Activated CD4-positive, CD25-positive, alpha-beta regulatory T cell treated with anti-CD3 and anti-CD28 coated beads, Interleukin-2, amount 50 U/mL, for 72 hours (primary cell): ENCODE measurements at regions not wholly inside any gene's neighbourhood (a gene's known extent, or its start where the extent isn't known, plus 50 kb on each side); places are given as distances from the start of the nearest gene placed in this dataset.
"Not testable (repeated sequence)": the region's sequence is repeated elsewhere in the genome, so short reads cannot be mapped to it uniquely, and the experiment has no call there.

Source experiments
- DNase-seq: peaks from one replicate; pipeline ENCODE4 v3.0.0; 2021

DNA sequence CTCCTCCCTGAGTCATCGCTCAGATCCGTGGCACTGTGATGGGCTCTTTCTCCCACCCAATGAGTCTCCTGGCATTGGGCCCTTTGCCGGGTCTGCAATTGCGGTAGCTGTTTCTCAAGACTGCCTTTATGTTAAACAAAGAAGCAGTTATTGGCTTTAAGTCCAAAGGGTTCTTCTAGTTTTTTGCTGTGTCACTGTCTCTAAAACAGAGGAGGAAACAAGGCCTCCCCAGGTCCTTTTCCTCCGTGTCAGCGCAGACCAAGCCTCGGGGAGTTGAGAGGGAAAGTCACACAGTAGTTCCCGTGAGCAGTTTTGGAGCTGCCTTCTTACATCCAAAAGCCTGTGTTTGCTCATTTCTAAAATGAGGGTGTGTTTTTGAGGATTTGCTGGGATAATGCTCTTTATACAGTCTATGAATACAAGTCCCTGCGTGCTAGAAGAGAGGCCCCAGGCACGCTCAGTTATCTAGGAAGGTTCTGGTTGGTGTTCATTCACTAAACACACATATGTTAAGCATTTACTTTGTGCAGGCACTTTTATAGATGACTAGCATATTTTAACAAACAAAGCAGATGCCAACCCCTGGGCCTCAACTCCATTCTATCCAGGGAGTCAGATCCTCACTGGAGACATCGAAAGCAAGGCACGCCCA lies 126.0 kb upstream of the PZP start:
- DNase-seq, result no peak

DNA sequence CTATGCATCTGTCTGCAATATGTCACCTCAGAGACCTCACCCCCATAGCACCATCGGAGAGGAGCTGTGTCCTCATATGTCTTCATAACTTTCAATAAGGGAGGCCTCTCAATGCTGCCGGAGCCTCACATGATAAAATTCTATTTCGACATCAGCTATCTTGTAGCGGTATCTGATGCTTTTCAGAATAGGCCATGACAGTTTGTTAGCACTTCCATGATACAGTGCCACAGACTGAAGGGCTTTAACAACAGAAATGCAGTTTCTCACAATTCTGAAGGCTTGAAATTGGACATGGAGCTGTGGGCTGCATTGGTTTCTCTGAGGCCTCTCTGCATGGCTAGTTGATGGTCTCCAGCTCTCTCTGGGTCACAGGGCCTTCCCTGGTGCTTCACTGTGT lies 125.0 kb upstream of the PZP start:
- DNase-seq, result no peak

DNA sequence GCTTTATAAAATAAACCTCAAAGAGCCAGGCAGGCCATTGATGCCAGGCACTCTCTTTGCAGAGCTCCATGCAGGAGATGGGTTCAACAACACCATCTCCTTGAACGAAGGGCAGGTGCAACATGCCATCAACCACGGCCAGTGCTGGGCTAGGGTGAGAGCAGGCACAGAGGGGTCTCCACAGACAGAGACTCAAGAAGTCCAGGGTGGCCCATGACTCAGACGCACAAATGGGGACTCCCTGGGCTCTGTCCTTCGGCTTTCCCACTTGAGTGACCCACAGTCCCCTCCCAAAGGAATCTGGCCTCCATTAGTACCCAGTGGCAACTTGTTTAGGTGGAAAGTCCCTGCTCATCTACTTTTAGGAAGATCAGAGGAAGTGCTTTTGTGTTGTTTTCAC lies 124.4 kb upstream of the PZP start:
- no peak for DNase-seq

DNA sequence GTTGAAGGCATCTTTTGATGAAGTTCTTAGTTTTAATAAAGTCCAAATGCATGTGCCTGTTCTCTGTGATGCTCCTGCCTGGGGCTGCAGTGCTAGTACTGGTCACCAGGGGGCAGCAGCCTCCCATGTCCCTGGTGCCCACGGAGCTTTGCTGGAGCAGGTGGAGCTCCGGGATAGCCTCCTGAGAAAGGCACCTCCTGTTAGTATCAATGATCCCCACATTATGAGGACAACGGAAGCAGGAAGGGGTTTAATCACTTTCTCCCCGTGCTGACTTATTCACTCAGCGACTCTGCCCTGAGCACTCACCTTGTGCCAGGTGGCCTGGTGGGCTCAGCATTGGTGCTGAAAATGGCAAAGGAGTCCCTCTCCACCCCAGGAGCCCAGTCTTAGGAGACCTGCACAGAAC lies 123.0 kb upstream of the PZP start:
- DNase-seq, result peak; percentile 80

DNA sequence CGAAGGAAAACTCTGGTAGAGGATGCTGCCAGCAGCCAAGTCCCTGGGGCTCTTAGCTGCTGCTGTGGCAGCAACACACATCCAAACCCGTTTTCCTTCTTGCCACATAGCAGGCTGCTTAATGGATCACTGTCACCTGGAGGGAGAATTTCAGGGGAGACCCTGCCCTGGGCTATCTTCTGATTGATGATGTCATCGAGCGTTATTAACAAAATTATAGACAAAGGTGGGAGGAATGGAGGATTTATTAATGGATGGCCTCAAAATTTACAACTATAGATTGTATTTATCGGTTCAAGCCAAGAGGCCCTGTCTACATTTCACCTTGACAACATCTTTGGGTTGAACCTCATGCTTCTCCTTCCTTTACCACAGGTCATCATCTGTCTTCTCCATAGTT lies 120.8 kb upstream of the PZP start:
- no peak for DNase-seq

DNA sequence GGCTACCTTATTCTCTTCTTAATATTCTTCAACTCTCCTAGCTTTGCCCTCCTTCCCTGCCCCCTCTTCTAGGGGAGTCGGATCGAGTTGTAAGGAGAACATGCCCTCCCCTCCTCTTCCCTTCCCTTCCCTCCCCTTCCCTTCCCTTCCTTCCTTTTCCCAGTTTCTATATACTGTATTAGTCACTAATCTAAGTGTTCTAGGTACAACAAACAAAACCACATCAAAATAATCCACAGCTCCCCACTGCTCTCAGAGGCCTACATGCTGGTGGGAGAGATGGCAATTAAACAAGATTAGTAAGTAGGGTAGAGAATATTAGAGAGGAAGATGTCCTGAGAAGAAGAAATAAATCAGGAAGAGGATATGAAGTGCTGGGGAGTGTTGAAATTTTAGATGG lies 119.9 kb upstream of the PZP start:
- no peak for DNase-seq

DNA sequence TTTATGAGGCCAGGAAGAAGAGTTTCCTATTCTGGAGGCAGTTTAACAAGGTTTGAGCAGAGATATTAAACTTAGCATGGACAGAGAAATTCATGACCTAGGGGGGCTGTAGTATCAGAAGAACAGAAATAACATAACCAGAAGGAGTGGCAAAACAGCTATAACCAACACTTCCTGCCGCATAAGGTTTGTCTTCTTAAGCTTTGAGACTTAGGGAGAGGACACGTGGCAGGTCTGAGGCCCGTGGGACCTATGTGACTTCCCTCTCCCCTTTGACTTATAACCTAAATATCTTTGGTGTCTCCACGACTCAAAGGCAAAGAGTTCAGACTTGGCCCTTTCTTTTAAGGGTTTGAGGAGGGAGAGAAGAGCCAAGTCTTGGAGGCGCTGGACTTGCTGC lies 119.1 kb upstream of the PZP start:
- no peak for DNase-seq

DNA sequence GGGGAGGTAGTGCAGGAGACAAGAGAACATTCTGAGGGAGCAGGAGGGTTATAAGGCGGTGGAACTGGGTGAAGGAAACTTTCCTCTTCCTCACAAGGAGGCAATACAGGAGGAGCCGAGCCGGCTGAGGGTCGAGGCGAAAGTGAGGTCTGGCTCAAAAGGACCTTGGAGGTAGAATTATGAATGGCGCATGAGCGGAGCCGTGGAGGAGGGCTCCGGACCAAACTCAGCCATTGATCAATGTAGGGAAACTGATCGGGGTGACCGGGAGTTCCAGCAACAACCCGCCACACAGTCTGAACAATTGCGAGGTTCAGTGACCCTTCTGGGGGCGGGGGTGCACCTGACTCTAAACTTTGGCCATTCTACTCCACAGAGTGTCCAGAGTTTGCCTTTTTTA lies 118.7 kb upstream of the PZP start:
- DNase-seq, result not testable (repeated sequence)

DNA sequence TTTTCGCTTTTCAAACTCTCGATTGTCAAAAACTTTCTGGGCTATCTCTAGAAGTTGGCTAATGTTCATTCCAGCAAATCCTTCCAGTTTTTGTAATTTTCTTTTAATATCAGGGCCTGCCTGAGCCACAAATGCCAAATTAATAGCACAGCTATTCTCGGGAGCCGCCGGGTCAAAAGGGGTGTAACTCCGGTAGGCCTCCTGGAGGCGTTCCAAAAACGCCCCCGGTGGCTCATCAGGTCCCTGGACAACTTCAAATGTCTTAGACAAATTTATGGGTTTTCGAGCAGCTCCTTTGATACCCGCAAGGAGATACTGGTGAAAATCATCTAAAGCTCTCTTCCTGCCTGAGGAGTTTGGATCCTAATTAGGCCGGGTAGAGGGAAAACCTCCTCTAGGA lies 117.9 kb upstream of the PZP start:
- no peak for DNase-seq

DNA sequence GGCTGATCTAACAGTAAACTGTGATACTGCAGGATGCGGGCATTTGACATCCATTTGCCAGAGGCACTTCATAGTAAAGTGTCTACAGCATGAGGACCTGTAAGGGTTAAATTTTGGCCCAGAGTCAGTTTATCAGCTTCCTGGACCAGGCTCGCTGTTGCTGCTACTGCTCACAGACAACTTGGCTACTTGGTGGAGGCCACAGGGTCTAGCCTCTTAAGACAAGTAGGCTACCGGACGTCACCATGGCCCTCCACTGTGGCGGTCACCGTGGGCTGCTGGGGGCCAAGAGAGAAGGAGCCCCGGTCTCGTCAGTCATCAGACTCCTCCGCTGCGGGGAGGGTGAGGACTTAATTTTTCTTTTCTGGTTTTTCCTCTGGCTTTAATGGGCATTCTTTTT lies 117.3 kb upstream of the PZP start:
- no peak for DNase-seq

DNA sequence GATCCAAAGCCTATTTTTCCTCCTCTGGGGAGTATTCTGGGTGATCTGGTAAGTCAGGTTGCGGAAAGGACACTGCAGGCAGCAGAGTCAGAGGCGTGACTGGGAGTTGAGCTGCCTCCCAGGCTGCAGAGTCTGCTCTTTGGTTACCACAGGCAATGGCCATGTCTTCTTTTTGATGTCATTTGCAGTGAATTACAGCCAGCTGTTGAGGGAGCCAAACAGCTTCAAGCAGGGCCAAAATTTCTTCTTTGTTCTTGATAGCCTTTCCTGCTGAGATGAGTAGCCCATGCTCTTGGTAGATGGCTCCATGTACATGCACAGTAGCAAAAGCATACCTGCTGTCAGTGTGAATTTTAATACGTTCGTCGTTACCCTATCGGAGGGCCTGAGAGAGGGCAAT lies 116.6 kb upstream of the PZP start:
- no peak for DNase-seq

DNA sequence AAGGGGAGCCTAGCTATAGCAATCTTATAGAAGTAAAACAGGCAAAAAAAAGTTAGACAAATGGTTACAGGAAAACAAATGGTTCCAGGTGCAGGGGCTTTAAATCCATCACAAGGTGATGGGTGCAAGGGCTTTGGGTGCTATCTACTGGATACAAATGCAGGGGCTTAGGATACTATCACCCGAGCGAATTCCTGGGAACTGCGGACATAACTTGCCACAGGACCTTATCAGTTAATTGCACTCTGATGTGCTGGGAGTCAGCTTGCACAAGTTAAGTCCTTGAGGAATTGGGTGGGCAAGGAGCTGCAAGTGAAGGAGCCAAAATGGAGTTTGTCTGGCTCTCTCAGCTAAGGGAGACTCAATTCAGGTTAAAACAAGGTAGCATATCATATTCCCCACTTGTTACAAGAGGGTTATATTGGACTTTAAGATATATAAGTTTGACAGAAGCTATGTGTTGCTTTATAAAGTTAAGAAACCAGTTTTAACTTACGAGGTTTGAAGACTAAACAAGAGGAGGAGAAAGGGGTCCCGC lies 115.0 kb upstream of the PZP start:
- DNase-seq, result no peak

DNA sequence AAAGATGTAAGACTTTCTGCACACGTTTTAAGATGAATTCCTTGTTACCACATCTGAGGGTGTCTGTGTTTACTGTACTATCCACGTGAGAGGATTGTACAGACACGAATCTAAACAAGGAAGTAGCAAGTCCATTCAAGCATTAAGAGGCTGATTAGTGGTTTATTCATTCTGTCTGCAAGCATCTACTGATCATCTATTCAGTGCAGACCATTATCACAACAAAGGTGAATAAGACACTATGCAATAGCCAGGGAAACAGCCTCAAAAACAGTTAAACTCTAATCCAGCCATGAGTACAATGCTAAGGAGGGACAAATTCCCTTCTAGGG lies 111.6 kb upstream of the PZP start:
- DNase-seq, result no peak

DNA sequence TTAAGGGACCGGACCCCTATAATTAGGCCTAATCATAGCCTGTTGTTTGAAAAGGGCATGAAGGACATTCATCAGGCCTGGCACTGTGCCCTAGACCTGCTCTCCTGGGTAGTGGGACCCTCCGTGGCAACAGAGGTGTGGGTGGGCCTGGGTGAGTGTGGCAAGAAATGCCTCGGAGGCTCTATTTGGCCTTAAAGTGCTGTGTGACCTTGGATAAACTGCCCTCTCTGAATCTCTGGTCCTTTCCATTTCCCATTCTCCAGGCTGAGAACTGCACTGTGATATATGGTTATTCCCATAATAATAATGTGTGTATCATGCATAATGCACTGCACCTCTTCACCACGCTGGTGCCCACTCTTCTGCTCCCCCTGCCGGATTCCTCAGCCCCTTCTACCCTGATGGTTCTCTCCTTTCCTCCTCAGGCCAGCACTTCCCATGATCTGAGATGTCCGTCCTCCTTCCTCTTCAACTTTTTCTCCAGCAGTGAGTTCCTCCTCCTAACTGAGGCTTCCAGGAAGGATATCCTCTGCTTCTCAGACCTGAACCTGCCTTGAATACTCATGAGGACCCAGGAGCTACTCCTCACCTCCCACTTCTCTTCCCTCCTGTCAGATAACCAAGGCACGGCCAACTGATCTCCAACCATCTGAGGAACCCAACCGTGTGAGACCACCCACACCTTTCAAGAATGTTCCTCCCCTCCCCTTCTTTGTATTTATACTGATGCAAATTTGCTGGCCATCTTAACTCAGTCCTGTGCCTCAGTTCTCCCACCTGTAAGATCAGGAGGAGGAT lies 111.0 kb upstream of the PZP start:
- no peak for DNase-seq

DNA sequence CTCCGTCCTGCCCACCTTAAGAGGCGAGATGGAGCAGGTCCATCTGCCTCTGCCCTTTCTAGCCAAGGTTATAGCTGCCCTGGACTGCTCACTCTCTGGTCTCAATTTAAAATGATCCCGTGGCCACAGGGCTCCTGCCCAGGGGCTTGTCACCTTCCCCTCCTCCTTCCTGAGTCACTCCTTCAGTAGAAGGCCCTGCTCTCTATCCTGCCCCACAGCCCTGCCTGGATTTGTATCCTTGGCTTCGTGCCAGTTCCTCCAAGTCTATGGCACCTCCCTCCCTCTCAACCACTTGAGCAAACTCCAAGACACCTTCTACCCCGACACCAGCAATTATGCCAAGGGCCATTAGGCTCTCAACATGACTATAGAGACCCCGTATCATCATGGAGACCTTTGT lies 105.3 kb upstream of the PZP start:
- not testable (repeated sequence) for DNase-seq

DNA sequence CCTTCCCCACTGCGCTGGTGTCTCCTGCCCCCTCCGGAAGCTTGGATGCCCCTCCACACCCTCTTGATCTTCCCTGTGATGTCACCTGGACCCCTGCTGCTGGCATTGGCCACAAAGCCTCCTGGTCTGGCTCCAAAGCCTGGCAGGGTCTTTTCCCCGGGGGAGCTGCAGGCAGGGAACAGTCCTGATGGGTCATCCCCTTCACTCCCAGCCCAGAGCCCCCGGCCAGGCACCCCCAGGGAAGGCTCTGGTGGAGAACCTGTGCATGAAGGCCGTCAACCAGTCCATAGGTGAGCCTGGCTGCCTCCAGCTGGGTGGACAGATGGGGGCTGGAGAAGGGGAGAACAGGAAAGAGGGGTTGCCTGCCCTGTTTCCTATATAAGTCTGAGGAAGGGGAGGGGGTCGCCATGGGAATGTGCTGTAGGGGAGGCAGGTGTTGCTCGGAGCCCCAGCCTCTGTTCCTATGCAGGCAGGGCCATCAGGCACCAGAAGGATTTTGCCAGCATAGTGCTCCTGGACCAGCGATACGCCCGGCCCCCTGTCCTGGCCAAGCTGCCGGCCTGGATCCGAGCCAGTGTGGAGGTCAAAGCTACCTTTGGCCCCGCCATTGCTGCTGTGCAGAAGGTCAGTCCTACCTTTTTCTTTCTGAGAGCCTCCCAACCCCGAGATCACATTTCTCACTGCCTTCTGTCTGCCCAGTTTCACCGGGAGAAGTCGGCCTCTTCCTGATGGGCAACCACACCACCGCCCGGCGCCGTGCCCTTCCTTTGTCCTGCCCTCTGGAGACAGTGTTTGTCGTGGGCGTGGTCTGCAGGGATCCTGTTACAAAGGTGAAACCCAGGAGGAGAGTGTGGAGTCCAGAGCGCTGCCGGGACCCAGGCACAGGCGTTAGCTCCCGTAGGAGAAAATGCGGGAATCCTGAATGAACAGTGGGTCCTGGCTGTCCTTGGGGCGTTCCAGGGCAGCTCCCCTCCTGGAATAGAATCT lies 104.5 kb upstream of the PZP start:
- not testable (repeated sequence) for DNase-seq

DNA sequence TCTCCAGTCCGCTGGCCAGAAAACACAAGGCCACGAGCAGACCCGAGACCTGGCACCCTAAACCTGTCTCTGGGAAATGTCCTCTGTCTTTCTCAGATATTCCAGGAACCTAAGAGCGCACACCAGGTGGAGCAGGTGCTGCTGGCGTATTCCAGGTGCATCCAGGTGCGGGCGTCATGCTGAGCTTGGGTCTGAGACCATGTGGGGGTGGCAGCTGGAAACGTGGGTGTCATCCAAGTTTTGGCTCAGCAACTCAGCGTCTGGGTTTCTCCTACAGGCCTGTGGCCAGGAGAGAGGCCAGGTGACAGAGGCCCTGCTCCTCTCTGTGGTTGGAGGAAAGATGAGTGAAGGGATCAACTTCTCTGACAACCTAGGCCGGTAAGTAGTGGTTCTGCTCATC lies 103.3 kb upstream of the PZP start:
- DNase-seq, result not testable (repeated sequence)

DNA sequence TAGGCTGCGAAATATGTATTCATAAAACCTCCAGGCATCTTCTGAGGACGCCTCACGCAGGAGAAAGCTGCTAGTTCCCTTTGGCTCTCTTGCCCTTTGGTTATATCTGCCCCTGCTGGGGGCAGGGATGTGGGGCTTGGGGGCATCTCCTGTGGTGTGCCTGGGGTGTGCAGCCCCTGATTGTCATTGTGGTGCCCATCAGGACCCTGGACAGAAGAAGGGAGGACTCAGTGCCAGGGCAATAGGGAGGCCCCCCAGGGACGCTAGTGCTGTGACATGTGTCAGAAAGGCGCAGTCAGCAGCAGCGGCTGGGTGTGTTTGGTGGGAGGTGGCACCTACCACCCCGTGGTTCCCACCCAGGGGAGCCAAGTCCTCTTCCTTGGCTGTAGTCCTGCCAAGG lies 102.5 kb upstream of the PZP start:
- not testable (repeated sequence) for DNase-seq

DNA sequence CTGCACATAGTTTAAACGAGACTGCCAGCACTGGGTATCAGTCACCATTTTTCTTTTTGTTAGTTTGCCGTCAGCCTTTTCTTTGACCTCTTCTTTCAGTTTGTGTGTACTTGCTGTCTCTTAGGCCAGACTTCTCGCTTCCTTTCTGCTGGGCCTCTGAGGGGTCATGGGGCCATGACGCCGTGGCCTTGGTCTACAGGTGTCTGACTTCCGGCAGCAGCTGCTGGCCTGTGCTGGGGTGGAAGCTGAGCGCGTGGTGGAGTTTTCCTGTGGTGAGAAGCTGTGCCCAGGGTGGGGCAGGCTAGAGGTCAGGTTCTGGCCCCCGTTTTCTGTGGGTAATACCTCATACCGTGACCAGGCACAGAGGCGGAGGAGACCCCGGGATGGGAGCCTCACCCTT lies 101.6 kb upstream of the PZP start:
- DNase-seq, result not testable (repeated sequence)

DNA sequence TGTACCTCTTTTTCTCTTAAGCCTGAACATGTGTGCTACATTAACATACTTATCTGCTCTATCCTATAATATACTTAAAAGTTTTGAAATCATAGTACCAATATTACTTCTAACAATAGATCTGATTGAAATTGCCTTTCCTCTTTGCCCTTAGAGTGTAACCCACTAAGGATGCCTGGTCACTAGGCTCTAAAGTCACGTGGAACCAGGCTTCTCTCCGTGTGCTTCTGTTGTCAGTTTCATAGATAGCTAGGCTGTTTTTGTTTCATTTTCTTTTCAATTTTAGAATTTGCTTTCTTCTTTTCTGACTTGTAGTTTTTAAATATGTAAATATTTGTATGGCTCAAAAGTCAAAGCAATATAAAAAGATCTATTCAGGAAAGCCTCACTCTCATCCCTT lies 100.5 kb upstream of the PZP start:
- DNase-seq, result not testable (repeated sequence)

DNA sequence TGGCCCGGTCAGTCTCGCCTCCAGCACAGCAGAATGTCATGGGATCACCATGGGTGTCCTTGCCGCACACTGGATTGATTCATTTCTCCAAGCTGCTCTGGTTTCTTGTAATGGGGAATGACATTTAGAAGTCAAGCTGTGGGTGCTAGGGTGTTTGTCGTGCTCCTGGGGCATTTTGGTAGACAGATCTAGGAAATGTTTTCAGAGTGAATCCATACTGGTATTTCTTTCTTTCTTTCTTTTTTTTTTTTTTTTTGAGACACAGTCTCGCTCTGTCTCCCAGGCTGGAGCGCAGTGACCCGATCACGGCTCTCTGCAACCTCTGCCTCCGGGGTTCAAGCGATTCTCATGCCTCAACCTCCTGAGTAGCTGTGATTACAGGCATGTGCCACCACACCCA lies 100.0 kb upstream of the PZP start:
- not testable (repeated sequence) for DNase-seq

DNA sequence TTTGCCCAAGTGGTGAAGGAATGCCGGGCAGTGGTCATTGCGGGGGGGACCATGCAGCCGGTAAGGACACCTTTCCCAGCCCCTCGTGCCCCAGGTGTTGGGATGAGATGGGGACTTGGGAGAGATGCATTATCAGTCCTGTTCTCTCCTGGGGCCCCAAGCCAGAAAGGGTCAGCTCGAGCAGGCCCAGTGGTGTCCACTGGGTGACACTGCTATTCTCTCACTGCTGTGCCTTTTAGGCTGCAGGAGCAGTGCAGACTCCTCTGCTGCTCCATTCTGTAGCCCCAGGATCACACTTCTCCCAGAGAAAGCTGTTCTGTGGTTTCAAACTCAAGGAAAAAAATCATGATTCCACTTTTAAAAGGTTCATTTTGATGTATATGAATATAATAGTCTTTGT lies 99.1 kb upstream of the PZP start:
- not testable (repeated sequence) for DNase-seq

DNA sequence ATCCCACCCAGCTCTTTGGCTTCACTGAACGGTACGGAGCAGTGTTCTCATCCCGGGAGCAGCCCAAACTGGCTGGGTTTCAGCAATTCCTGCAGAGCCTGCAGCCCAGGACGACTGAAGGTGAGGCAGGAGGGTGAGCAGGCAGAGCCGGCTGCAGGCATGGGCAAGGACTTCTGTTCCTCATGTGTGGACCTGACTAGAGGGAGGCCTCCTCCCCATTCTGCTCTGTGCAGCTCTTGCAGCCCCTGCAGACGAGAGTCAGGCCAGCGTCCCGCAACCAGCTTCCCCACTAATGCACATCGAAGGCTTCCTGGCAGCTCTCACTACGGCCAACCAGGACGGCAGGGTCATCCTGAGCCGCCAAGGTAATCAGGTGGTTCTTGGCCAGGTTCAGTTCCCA lies 97.8 kb upstream of the PZP start:
- DNase-seq, result not testable (repeated sequence)
